Thyroid gland (tissue), 4 donors: ENCODE measurements at regions not wholly inside any gene's neighbourhood (a gene's known extent, or its start where the extent isn't known, plus 50 kb on each side); places are given as distances from the start of the nearest gene placed in this dataset.

Experiments used
- POLR2A ChIP-seq, 2 donors: fragments of 450-650 bp; IDR thresholded peaks; one replicate each; pipeline ENCODE4 v1.6.1; 2017; ENCODE audit warnings: antibody characterized with exemption in 2 of 2, mild to moderate bottlenecking in 2 of 2, moderate library complexity in 1 of 2
- TF ChIP-seq, protein P1 (sequence below), 6 experiments: fragments of 200-600 bp in 3 of 6; fragments of 450-650 bp in 3 of 6; sonication (generic) in 3 of 6; IDR thresholded peaks; one replicate each; pipeline ENCODE4 v1.5.1; 2016 to 2019; ENCODE audit warnings: antibody characterized with exemption in 6 of 6, mild to moderate bottlenecking in 2 of 6, inconsistent platforms in 1 of 6, moderate library complexity in 1 of 6

- TF ChIP-seq, protein P1, sequence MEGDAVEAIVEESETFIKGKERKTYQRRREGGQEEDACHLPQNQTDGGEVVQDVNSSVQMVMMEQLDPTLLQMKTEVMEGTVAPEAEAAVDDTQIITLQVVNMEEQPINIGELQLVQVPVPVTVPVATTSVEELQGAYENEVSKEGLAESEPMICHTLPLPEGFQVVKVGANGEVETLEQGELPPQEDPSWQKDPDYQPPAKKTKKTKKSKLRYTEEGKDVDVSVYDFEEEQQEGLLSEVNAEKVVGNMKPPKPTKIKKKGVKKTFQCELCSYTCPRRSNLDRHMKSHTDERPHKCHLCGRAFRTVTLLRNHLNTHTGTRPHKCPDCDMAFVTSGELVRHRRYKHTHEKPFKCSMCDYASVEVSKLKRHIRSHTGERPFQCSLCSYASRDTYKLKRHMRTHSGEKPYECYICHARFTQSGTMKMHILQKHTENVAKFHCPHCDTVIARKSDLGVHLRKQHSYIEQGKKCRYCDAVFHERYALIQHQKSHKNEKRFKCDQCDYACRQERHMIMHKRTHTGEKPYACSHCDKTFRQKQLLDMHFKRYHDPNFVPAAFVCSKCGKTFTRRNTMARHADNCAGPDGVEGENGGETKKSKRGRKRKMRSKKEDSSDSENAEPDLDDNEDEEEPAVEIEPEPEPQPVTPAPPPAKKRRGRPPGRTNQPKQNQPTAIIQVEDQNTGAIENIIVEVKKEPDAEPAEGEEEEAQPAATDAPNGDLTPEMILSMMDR (IDR thresholded peaks at IDR 0.05) = no peak
- TF ChIP-seq POLR2A (IDR thresholded peaks at IDR 0.05) = no peak
These were observed 146.4 kb downstream of the ACER2 start for GRCh38 chr9:19555214-19555613.
